ENCODE measurements at regions not wholly inside any gene's neighbourhood (a gene's known extent, or its start where the extent isn't known, plus 50 kb on each side); places are given as distances from the start of the nearest gene placed in this dataset.
"Not testable (repeated sequence)": the region's sequence is repeated elsewhere in the genome, so short reads cannot be mapped to it uniquely, and the experiment has no call there.

- H4K20me1 ChIP-seq (ENCODE audit: insufficient read depth); H3K36me3 ChIP-seq (ENCODE audit: control insufficient read depth in 1 of 2, insufficient read depth in 2 of 2, low read length in 2 of 2); H3K27ac ChIP-seq (ENCODE audit: low read depth, low read length); BruUV-seq (replicated peaks); H3K9me3 ChIP-seq (ENCODE audit: control insufficient read depth in 1 of 2, insufficient read depth in 1 of 2, low read depth in 1 of 2, low read length in 2 of 2); H3K4me1 ChIP-seq (ENCODE audit: control insufficient read depth in 1 of 2, insufficient read depth in 2 of 2, low read length in 2 of 2); ATAC-seq; H3K9me2 ChIP-seq (ENCODE audit: insufficient read depth); POLR2A ChIA-PET; H3K27me3 ChIP-seq (ENCODE audit: insufficient read depth, low read length); RAD21 ChIA-PET (ENCODE audit: low non-redundant PET in 1 of 2, low total read pairs in 2 of 2, uncharacterized antibody in 2 of 2, unreplicated experiment in 2 of 2); H3K4me2 ChIP-seq (ENCODE audit: low read length); H2AFZ ChIP-seq (ENCODE audit: low read depth, low read length, poor library complexity, severe bottlenecking); intact Hi-C loops (cut with micrococcal nuclease); DNase-seq (ENCODE audit: low read depth, low spot score); CTCF ChIA-PET; H3K4me3 ChIP-seq (replicated peaks in 1 of 2; ENCODE audit: low read depth in 1 of 2, low read length in 2 of 2); H3K9ac ChIP-seq (ENCODE audit: low read length); H3K79me2 ChIP-seq (ENCODE audit: insufficient read depth, low read length): not testable (repeated sequence)
Measured at GRCh38 chr3:152650923-152651322, 184.0 kb upstream of the P2RY1 start.

- H3K9me3 ChIP-seq (ENCODE audit: control insufficient read depth in 1 of 2, insufficient read depth in 1 of 2, low read depth in 1 of 2, low read length in 2 of 2), result peaks cover 0 to 5% of the 10 kb centered on the region in 2 experiments; a peak in 1 of 4 replicates
- no peak overlapping the region for H3K9ac ChIP-seq (ENCODE audit: low read length)
- no peak overlapping the region for H2AFZ ChIP-seq (ENCODE audit: low read depth, low read length, poor library complexity, severe bottlenecking)
- H3K36me3 ChIP-seq (ENCODE audit: control insufficient read depth in 1 of 2, insufficient read depth in 2 of 2, low read length in 2 of 2), result no peaks in the 10 kb centered on the region
- ChIA-PET RAD21 (ENCODE audit: low non-redundant PET in 1 of 2, low total read pairs in 2 of 2, uncharacterized antibody in 2 of 2, unreplicated experiment in 2 of 2) (no interaction called here), POLR2A (no interaction called here), CTCF (no interaction called here)
- no peaks in the 10 kb centered on the region for H3K27me3 ChIP-seq (ENCODE audit: insufficient read depth, low read length)
- DNase-seq (ENCODE audit: low read depth, low spot score), result no peak
- H3K4me2 ChIP-seq (ENCODE audit: low read length), result no peak overlapping the region
- H3K79me2 ChIP-seq (ENCODE audit: insufficient read depth, low read length), result no peaks in the 10 kb centered on the region
- H3K4me1 ChIP-seq (ENCODE audit: control insufficient read depth in 1 of 2, insufficient read depth in 2 of 2, low read length in 2 of 2), result no peaks in the 10 kb centered on the region
- no peak for ATAC-seq
- TF ChIP-seq CBX3 (IDR thresholded peaks at IDR 0.05; ENCODE audit: low read depth), result no peak
- no peak for TF ChIP-seq RAD21 (IDR thresholded peaks at IDR 0.05; ENCODE audit: low read depth)
- TF ChIP-seq POLR2AphosphoS5 (IDR thresholded peaks at IDR 0.05; ENCODE audit: low read depth, low read length), result no peak
- TF ChIP-seq SIN3A (IDR thresholded peaks at IDR 0.05; ENCODE audit: low read depth), result no peak
- no peak for TF ChIP-seq ZNF274 (IDR thresholded peaks at IDR 0.05; ENCODE audit: low read depth, low read length)
- TF ChIP-seq SRF (IDR thresholded peaks at IDR 0.05; ENCODE audit: low read depth), result no peak
- no peak for TF ChIP-seq MAX (IDR thresholded peaks at IDR 0.05)
- no peak for TF ChIP-seq EZH2 (IDR thresholded peaks at IDR 0.05)
- no peak for TF ChIP-seq EGR1 (IDR thresholded peaks at IDR 0.05; ENCODE audit: low read depth)
- no peak for TF ChIP-seq ELF1 (IDR thresholded peaks at IDR 0.05; ENCODE audit: borderline replicate concordance, low read depth)
- no peak for TF ChIP-seq POLR2A (IDR thresholded peaks at IDR 0.05; ENCODE audit: borderline replicate concordance, extremely low read depth, insufficient read depth, insufficient read length)
- no peak for TF ChIP-seq CTCF (IDR thresholded peaks at IDR 0.05 in 2 of 3, conservative IDR thresholded peaks at IDR 0.05 in 1 of 3; ENCODE audit: borderline replicate concordance in 1 of 3, insufficient read depth in 1 of 3, low read depth in 2 of 3, low read length in 2 of 3)
- no peak for TF ChIP-seq ZBTB33 (IDR thresholded peaks at IDR 0.05; ENCODE audit: extremely low read depth, insufficient replicate concordance, low read length)
- no peak for TF ChIP-seq CEBPB (IDR thresholded peaks at IDR 0.05; ENCODE audit: low read depth)
- no peak for TF ChIP-seq TCF7L2 (IDR thresholded peaks at IDR 0.05; ENCODE audit: borderline replicate concordance, extremely low read depth, insufficient read depth, insufficient read length)
- TF ChIP-seq JUND (IDR thresholded peaks at IDR 0.05), result no peak
- no peak for TF ChIP-seq YY1 (IDR thresholded peaks at IDR 0.05; ENCODE audit: extremely low read depth, insufficient replicate concordance, low read depth, low read length)
- intact Hi-C loops (cut with micrococcal nuclease), result no loop called here
- H4K20me1 ChIP-seq (ENCODE audit: insufficient read depth), result no peaks in the 10 kb centered on the region
- no peak overlapping the region for H3K4me3 ChIP-seq (replicated peaks in 1 of 2; ENCODE audit: low read depth in 1 of 2, low read length in 2 of 2)
- H3K9me2 ChIP-seq (ENCODE audit: insufficient read depth), result no peaks in the 10 kb centered on the region
- no TSS peak for BruUV-seq (replicated peaks)
- no peak overlapping the region for H3K27ac ChIP-seq (ENCODE audit: low read depth, low read length)
Measured at GRCh38 chr3:152656214-152656971, 178.5 kb upstream of the P2RY1 start.
